Sigmoid colon (tissue), 4 donors: ENCODE measurements at regions not wholly inside any gene's neighbourhood (a gene's known extent, or its start where the extent isn't known, plus 50 kb on each side); places are given as distances from the start of the nearest gene placed in this dataset.

Experiments used
- EP300 ChIP-seq, 4 donors: sonication (generic); formaldehyde crosslinking; IDR thresholded peaks; one replicate each; pipeline ENCODE4 v1.6.1; 2017; ENCODE audit warnings: antibody characterized with exemption in 4 of 4
- POLR2A ChIP-seq, 2 donors: fragments of 450-650 bp; IDR thresholded peaks; one replicate each; pipeline ENCODE4 v1.6.1; 2016; ENCODE audit warnings: antibody characterized with exemption in 2 of 2, mild to moderate bottlenecking in 2 of 2, moderate library complexity in 2 of 2
- POLR2AphosphoS5 ChIP-seq, 4 donors: sonication (generic); formaldehyde crosslinking; IDR thresholded peaks; one replicate each; pipeline ENCODE4 v1.6.1; 2017; ENCODE audit warnings: antibody characterized with exemption in 4 of 4
- TF ChIP-seq, protein P1 (sequence below), 4 experiments: fragments of 450-650 bp in 3 of 4; fragments of 200-600 bp in 1 of 4; IDR thresholded peaks; one replicate each; pipeline ENCODE4 v1.5.1; 2016 to 2019; ENCODE audit warnings: antibody characterized with exemption in 4 of 4, mild to moderate bottlenecking in 3 of 4, moderate library complexity in 2 of 4

GRCh38 chr2:108067820-108068405 lies 81.6 kb downstream of the SLC5A7 start:
- TF ChIP-seq, protein P1, sequence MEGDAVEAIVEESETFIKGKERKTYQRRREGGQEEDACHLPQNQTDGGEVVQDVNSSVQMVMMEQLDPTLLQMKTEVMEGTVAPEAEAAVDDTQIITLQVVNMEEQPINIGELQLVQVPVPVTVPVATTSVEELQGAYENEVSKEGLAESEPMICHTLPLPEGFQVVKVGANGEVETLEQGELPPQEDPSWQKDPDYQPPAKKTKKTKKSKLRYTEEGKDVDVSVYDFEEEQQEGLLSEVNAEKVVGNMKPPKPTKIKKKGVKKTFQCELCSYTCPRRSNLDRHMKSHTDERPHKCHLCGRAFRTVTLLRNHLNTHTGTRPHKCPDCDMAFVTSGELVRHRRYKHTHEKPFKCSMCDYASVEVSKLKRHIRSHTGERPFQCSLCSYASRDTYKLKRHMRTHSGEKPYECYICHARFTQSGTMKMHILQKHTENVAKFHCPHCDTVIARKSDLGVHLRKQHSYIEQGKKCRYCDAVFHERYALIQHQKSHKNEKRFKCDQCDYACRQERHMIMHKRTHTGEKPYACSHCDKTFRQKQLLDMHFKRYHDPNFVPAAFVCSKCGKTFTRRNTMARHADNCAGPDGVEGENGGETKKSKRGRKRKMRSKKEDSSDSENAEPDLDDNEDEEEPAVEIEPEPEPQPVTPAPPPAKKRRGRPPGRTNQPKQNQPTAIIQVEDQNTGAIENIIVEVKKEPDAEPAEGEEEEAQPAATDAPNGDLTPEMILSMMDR (IDR thresholded peaks at IDR 0.05): no peak
- TF ChIP-seq POLR2A (IDR thresholded peaks at IDR 0.05): no peak
- peak in 1 of 4 donors; percentile 12 for TF ChIP-seq POLR2AphosphoS5 (IDR thresholded peaks at IDR 0.05)
- TF ChIP-seq EP300 (IDR thresholded peaks at IDR 0.05): no peak
